ENCODE measurements at regions not wholly inside any gene's neighbourhood (a gene's known extent, or its start where the extent isn't known, plus 50 kb on each side); places are given as distances from the start of the nearest gene placed in this dataset.

GRCh38 chr6:115691433-115691832, 369.3 kb downstream of the FRK start:
- H3K23ac ChIP-seq (ENCODE audit: insufficient read length), result no peak overlapping the region
- DNase-seq (ENCODE audit: low read depth in 1 of 2, low spot score in 2 of 2) (no peak), FAIRE-seq (no peak)
- H3K9ac ChIP-seq (replicated peaks in 1 of 4; ENCODE audit: extremely low read depth in 1 of 4, low read depth in 3 of 4, low read length in 3 of 4), result no peak overlapping the region
- H2BK12ac ChIP-seq (ENCODE audit: low read depth, low read length), result no peak overlapping the region
- no peaks in the 10 kb centered on the region for H4K20me1 ChIP-seq (replicated peaks in 1 of 2; ENCODE audit: control insufficient read depth in 1 of 2, insufficient read depth in 2 of 2, low read length in 2 of 2)
- no peaks in the 10 kb centered on the region for H3K27me3 ChIP-seq (replicated peaks in 1 of 4; ENCODE audit: control insufficient read depth in 3 of 4, extremely low read depth in 1 of 4, insufficient read depth in 3 of 4, low read length in 3 of 4)
- no peak overlapping the region for H3K4me3 ChIP-seq (ENCODE audit: extremely low read depth in 1 of 4, insufficient read depth in 2 of 4, low read depth in 3 of 4, low read length in 4 of 4)
- no peaks in the 10 kb centered on the region for H3K79me1 ChIP-seq (ENCODE audit: low read depth, low read length)
- POLR2A ChIA-PET (ENCODE audit: partially characterized antibody), result no interaction called here
- H3K9me3 ChIP-seq (ENCODE audit: insufficient read depth in 2 of 2, low read depth in 1 of 2, low read length in 1 of 2), result no peaks in the 10 kb centered on the region
- H3K27ac ChIP-seq (ENCODE audit: low read depth, low read length), result no peak overlapping the region
- no peak overlapping the region for H4K5ac ChIP-seq (ENCODE audit: insufficient read length, low read depth, low read length)
- no peak overlapping the region for H2BK5ac ChIP-seq (ENCODE audit: low read depth, low read length)
- no peak overlapping the region for H3K14ac ChIP-seq (ENCODE audit: insufficient read length)
- no peak overlapping the region for H4K8ac ChIP-seq (ENCODE audit: extremely low read depth, insufficient read depth, low read length)
- H2AFZ ChIP-seq (ENCODE audit: low read length), result no peak overlapping the region
- H3K56ac ChIP-seq (replicated peaks; ENCODE audit: insufficient read length, low read depth, low read length), result no peak overlapping the region
- no peak overlapping the region for H2BK15ac ChIP-seq (ENCODE audit: low read length)
- CTCF ChIA-PET (ENCODE audit: partially characterized antibody), result interaction anchor here (0.7 kb wide), 2 partner anchors 9 to 23 kb away, joined by 4 to 6 read pairs; no protein-coding TSS in a partner anchor
- H3K4me1 ChIP-seq (replicated peaks in 1 of 4; ENCODE audit: control insufficient read depth in 3 of 4, insufficient read depth in 4 of 4, low read length in 3 of 4), result no peaks in the 10 kb centered on the region
- H4K91ac ChIP-seq (replicated peaks; ENCODE audit: insufficient read length, low read length), result no peak overlapping the region
- H2BK20ac ChIP-seq (ENCODE audit: low read length), result no peak overlapping the region
- no peak overlapping the region for H3K18ac ChIP-seq (ENCODE audit: extremely low read depth, low read length)
- no peaks in the 10 kb centered on the region for H3K36me3 ChIP-seq (ENCODE audit: control insufficient read depth in 2 of 4, insufficient read depth in 4 of 4, low read length in 3 of 4)
- no peaks in the 10 kb centered on the region for H3K23me2 ChIP-seq (ENCODE audit: low read depth, low read length)
- no peak overlapping the region for H3K4ac ChIP-seq (replicated peaks; ENCODE audit: insufficient read length, low read depth, low read length)
- no peak overlapping the region for H3K4me2 ChIP-seq (ENCODE audit: insufficient read depth in 1 of 2, low read depth in 2 of 2, low read length in 2 of 2)
- H3K79me2 ChIP-seq (ENCODE audit: control insufficient read depth in 1 of 2, insufficient read depth in 2 of 2, low read length in 2 of 2), result no peaks in the 10 kb centered on the region
- no peak overlapping the region for H2BK120ac ChIP-seq (replicated peaks; ENCODE audit: low read depth, low read length)
- no peak overlapping the region for H2AK5ac ChIP-seq (ENCODE audit: low read depth, low read length)
- TF ChIP-seq SP2 (IDR thresholded peaks at IDR 0.05; ENCODE audit: low read length) (no peak), CTCF (IDR thresholded peaks at IDR 0.05; ENCODE audit: control extremely low read depth in 1 of 3, insufficient read depth in 1 of 3, low read depth in 1 of 3, low read length in 3 of 3) (no peak), PHF8 (conservative IDR thresholded peaks at IDR 0.05; ENCODE audit: low read depth, low read length) (no peak), CTBP2 (IDR thresholded peaks at IDR 0.05; ENCODE audit: borderline replicate concordance, insufficient read depth, insufficient read length, low read length) (no peak), FOSL1 (IDR thresholded peaks at IDR 0.05; ENCODE audit: insufficient read depth, low read depth, low read length) (no peak), E2F6 (IDR thresholded peaks at IDR 0.05) (no peak), CEBPB (IDR thresholded peaks at IDR 0.05; ENCODE audit: low read depth, low read length) (no peak), RNF2 (IDR thresholded peaks at IDR 0.05; ENCODE audit: borderline replicate concordance, low read depth, low read length, missing control alignments, poor library complexity, severe bottlenecking) (no peak), CHD2 (IDR thresholded peaks at IDR 0.05; ENCODE audit: low read length) (no peak), SP4 (IDR thresholded peaks at IDR 0.05; ENCODE audit: low read length) (no peak)
- TF ChIP-seq, protein P1, sequence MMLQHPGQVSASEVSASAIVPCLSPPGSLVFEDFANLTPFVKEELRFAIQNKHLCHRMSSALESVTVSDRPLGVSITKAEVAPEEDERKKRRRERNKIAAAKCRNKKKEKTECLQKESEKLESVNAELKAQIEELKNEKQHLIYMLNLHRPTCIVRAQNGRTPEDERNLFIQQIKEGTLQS (IDR thresholded peaks at IDR 0.05; ENCODE audit: insufficient read depth, low read depth, low read length), result no peak
